Adrenal gland (tissue), 5 donors: ENCODE measurements at regions not wholly inside any gene's neighbourhood (a gene's known extent, or its start where the extent isn't known, plus 50 kb on each side); places are given as distances from the start of the nearest gene placed in this dataset.

Experiments used
- CTCF ChIP-seq, 6 experiments: fragments of 450-650 bp in 4 of 6; fragments of 200-600 bp in 2 of 6; sonication (generic) in 1 of 6; IDR thresholded peaks; 1 replicate in 5 of 6; 2 replicates in 1 of 6; pipeline versions ENCODE4 v1.5.1 to v1.8.0; 2016 to 2021; ENCODE audit warnings: antibody characterized with exemption in 6 of 6, mild to moderate bottlenecking in 2 of 6, moderate library complexity in 1 of 6
- POLR2A ChIP-seq, 2 donors: fragments of 450-650 bp; IDR thresholded peaks; one replicate each; pipeline ENCODE4 v1.6.1; 2017; ENCODE audit warnings: antibody characterized with exemption in 2 of 2, mild to moderate bottlenecking in 2 of 2, moderate library complexity in 1 of 2
- donor health status: DM: no; HTN: no; CAD: no.

- no peak for TF ChIP-seq POLR2A (IDR thresholded peaks at IDR 0.05)
- no peak for TF ChIP-seq CTCF (IDR thresholded peaks at IDR 0.05)
These were observed 585.8 kb upstream of the UBE2E2 start for GRCh38 chr3:22617372-22617771.
